Astrocyte of the spinal cord (primary cell): ENCODE measurements at regions not wholly inside any gene's neighbourhood (a gene's known extent, or its start where the extent isn't known, plus 50 kb on each side); places are given as distances from the start of the nearest gene placed in this dataset.

Experiments
- DNase-seq: peaks from one replicate; pipeline ENCODE4 v3.0.0; 2011; ENCODE audit warnings: low read depth, low spot score
- H3K4me3 ChIP-seq: 2 replicates; pipeline ENCODE4 v1.5.1; 2011; ENCODE audit warnings: low read depth, mild to moderate bottlenecking, low read length, moderate library complexity
- in situ Hi-C: cut with HindIII; loops from 2 replicates; pipeline ENCODE4 v1.10.0; 2017; ENCODE audit warnings: low sequenced_read_pairs
- TF ChIP-seq, protein P1 (sequence below): IDR thresholded peaks from 2 replicates; pipeline ENCODE4 v1.5.1; 2012; ENCODE audit warnings: low read depth, mild to moderate bottlenecking, low read length, inconsistent platforms

DNA sequence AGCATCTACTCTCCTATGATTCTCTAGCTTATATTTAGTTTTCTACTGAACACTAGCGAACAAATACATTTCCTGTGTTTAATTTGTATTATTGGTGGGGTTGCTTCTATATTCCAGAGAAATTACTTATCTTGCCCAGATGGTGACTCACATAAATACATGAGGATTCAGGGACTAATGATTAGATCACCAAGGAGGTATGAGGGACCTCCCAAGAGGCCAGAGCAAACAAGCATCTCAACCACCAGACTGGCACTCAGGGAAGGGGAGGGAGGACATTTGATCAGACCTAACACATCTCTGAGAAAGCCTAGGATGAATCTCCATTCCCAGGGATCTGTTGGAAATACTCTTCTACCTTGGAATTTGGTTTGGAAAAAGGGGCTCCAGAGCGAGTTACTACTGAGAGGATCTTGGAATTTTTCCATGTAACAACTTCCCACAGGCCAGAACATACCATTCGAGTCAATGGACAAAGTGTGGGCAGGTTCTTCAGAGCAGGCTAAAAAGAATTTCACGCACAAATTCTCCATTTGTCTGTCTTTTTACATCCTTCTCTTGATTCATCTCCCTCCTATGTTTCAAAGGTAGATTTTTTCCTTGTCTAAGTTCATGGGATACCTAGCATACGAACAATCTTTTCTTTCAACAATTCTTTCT lies 262.6 kb upstream of the MYOCD start:
- in situ Hi-C loops: no loop called here
- no peak overlapping the region for H3K4me3 ChIP-seq
- TF ChIP-seq, protein P1, sequence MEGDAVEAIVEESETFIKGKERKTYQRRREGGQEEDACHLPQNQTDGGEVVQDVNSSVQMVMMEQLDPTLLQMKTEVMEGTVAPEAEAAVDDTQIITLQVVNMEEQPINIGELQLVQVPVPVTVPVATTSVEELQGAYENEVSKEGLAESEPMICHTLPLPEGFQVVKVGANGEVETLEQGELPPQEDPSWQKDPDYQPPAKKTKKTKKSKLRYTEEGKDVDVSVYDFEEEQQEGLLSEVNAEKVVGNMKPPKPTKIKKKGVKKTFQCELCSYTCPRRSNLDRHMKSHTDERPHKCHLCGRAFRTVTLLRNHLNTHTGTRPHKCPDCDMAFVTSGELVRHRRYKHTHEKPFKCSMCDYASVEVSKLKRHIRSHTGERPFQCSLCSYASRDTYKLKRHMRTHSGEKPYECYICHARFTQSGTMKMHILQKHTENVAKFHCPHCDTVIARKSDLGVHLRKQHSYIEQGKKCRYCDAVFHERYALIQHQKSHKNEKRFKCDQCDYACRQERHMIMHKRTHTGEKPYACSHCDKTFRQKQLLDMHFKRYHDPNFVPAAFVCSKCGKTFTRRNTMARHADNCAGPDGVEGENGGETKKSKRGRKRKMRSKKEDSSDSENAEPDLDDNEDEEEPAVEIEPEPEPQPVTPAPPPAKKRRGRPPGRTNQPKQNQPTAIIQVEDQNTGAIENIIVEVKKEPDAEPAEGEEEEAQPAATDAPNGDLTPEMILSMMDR: no peak
- peak; percentile 78 for DNase-seq

DNA sequence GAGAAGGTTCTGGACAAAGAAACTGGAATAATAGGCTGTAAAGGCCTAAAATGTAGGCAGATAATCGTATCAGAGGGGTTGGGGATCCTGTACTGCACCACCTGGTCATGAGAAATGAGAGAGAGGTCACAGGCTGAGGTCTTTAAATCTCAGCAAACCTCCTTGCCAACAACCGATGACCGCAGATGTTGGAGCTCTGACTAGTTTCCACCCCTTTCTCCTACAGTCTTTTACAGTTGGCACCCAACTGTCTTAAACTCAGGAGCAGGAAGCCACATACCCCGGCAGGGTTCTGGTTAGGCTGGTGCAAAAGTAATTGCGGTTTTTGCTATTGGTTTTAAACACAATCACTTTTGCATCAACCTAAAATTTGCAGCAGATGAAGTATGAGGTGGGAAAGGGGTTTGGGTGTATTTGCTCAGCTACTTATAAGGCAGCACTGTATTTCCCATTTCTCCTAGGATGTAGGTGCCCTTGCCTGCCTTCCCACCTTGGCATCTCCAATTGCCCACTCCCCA lies 261.8 kb upstream of the MYOCD start:
- DNase-seq: no peak
- H3K4me3 ChIP-seq: no peak overlapping the region
- in situ Hi-C loops: no loop called here
- TF ChIP-seq, protein P1: no peak

DNA sequence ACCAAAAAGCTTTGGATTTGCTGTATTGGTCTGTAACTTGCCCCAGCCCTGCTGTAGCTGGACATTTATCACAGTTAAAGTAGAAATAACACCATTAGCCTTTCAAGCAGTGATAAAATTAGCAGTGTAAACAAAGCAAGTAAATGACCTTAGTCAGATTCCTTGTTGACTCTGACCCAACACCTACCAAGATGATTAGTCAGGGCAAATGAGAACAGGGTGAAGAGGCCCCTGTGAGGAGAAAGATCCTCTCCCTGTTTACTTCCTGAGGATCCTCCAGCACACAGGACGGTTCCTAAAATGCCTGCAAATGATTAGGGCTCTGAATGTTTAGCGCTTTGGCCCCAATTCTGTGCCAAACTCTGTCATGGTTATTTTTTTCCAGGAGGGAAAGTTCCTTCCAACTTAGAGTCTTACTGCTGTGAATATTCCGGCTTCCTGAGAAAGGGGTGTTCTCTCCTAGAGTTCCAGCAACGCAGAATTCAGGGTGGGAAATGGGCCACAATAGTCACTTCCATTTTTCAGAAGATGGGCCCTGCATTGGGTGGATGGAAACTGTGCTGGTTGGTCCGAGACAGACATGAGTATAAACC lies 259.0 kb upstream of the MYOCD start:
- DNase-seq: no peak
- in situ Hi-C loops: no loop called here
- no peak overlapping the region for H3K4me3 ChIP-seq
- TF ChIP-seq, protein P1: no peak

DNA sequence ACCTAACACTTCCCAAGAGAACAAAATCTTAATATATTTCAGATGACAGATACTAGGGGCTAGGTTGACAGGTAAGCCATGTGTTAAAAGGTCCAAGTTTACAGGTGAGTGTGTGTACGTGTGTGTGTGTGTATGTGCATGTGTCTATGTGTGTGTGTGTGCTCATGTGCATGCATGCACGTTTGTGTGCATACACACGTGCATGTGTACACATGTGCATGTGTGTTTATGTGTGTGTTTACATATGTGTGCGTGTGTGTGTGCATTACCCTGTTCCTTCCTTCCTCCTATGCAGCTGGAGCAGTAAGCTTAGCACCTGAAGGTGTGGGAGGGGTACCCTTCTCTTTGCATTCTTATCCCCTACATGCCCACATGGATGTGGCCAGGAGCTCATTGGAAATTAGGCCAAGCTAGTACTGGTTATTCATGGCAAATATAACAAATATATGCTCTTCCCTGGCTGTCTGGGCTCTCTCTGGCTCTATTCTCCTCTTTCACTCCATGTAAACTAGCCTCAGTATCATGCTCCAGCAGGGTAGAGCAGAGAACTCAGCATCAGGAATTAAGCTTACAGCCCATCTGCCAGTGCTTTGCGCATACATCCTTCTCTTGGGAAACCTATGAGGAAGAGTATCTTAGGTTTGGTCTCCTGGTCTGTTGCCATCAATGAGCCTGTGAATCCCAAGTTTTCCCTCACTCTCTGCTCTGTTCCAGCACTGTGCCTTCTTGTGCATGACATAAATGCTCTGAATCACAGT lies 258.0 kb upstream of the MYOCD start:
- no peak overlapping the region for H3K4me3 ChIP-seq
- in situ Hi-C loops: no loop called here
- DNase-seq: no peak
- TF ChIP-seq, protein P1: no peak

DNA sequence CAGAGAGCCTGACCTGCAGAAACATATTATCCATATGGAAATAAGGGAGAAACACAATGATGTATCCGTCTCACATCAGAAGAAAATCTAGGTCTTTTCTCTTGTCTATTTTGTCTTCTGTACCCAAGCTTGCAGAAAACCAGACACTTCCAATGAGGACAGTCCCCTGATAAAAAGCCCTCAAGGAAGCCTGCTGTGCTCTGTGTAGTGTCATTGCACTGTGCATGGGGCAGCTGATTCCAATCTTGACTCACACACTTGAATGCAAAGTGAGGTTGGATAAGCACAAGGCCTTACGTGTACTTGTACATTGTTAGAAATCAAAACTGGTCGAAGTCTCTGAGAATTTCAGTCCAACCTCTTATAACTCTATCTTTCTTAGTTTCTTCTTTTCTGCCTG lies 256.6 kb upstream of the MYOCD start:
- DNase-seq: no peak
- in situ Hi-C loops: no loop called here
- H3K4me3 ChIP-seq: no peak overlapping the region
- TF ChIP-seq, protein P1: no peak

DNA sequence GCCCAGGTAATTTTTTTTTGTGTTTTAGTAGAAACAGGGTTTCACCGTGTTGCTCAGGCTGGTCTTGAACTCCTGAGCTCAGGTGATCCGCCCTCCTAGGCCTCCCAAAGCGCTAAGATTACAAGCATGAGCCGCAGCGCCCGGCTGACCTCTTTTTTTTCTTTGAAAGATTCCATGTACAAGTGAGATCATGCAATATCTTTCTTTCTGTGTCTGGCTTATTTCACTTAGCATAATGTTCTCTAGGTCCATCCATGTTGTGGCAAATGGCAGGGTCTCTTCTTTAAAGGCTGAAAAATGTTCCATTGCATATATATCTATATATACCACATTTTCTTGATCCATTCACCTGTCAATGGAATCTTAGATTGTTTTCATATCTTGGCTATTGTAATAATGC lies 255.0 kb upstream of the MYOCD start:
- DNase-seq: no peak
- in situ Hi-C loops: no loop called here
- H3K4me3 ChIP-seq: no peak overlapping the region
- TF ChIP-seq, protein P1: no peak
